CD4-positive, alpha-beta T cell treated with Interleukin-10 for 1 hour (primary cell): ENCODE measurements at regions not wholly inside any gene's neighbourhood (a gene's known extent, or its start where the extent isn't known, plus 50 kb on each side); places are given as distances from the start of the nearest gene placed in this dataset.

Source experiments
- DNase-seq: peaks from one replicate; pipeline ENCODE4 v3.0.0-alpha.2; 2020

GRCh38 chr10:78729366-78729765 lies 339.4 kb upstream of the ZMIZ1 start:
- DNase-seq: no peak

DNA sequence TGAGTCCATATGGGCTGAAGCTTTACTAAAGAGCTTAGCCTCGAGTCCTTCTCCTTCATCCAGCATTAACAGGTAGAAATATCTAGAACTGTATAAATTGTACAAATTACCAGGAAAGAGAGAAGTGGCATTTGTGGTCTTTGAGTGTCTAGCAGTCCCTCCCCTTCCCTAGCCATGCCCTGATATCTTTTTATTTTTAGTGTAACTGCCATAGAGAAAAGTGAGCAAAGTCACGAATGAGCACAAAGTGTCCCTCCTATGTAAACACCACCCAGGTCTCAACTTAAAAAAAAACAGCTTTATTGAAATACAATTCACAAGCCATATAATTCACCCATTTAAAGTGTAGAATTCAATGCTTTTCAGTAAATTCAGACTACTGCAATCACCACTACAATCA lies 339.0 kb upstream of the ZMIZ1 start:
- no peak for DNase-seq

DNA sequence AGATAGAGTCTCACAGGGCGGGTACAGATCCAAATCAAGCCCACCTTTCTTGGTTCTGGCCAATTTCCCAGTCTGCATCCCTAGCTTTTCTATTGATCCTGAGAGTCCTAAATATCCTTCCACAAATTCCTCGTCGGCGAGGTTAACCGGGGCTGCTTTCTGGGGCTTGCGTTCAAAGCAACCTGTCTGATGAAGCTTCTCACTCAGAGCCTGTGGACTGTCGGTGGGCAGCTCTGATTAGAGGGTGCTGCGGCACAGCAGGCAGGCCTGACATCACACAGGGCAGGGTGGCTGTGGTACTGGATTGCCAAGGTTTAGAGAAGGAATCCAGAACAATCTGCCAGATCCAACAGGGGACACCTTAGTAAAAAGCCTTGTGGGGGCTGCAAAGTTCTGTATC lies 338.0 kb upstream of the ZMIZ1 start:
- no peak for DNase-seq

DNA sequence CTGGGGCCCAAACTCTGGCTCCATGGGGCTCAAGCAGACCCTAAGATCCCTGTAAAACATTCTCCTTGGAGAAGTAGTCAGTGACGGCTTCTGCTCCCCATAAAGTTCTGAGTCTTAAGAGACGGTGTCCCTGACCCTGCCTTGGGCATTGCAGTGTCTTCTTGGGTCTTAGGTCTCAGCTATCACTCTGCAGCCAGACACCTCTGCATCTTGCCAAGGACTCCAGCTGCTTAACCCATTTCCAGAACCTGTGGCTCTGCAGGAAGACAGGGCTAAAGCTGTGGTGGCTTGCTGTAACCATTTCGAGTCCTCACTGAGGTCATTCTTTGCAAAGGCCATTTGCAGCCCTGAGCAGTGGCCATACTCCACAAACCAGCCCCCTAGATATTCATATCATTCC lies 337.1 kb upstream of the ZMIZ1 start:
- no peak for DNase-seq

GRCh38 chr10:78732381-78732780 lies 336.4 kb upstream of the ZMIZ1 start:
- no peak for DNase-seq

- DNase-seq: no peak
These were observed 331.7 kb upstream of the ZMIZ1 start for GRCh38 chr10:78736926-78737630.

DNA sequence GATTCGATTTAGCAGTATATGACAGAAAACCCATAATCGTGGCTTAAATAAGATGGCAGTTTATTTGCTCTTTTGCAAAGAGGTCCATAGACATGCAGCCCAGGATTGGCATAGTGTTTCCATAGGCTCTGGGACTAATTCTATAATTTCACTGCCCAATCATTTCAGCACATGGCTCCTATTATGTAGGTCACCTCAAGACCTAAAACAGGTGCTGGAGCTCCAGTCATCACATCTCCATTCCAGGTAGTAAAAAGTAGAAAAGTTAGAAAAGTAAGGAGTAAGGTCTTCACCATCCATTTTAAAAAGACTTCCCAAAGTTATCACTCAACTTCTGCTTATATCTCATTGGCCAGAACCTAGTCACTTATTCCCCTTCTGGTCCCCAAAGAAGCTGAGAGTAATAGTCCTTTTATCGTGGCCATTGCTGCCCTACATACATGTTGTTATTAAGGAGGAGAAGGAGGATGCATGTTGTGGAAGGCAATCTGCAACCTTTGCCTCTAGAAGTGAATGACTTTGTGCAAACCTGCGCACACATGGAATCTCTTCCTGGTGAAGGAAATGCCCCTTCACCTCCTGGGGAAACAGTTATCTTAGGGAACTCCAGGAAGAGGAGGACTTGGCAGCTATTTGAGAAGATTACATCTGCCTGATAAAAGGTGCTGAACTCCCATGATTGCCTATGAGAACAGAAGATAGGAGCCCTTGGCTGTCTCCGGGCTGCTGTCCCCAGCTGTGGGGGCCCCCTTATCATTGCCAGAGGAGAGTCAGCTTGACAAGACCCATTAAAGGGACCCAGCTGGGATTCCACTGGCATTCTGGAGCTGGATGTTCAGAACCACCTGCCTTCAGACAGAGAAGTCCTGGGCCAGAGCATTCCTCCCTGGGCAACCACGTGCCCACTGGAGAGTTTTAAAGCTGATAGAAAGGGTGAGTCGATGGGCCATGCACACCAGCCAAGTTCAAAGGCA lies 330.6 kb upstream of the ZMIZ1 start:
- DNase-seq: no peak

DNA sequence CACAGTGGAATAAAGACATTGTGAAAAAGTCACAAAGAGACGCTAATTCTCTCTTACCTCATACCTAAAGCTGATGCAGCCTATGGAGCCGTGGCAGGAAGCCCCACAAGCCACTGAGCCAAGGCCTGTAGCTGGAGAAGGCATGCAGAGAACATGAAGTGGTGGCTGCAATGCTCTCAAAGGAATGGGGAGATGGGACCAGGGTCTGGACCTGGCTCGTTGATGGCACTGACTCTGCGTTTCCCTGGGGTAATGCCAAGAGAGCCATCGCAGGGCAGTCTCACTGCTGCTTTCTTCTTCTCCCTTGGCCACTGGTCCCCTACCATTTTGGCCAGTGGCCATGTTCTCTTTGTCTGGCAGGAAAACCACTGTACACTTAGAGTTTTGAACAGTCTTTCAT lies 329.9 kb upstream of the ZMIZ1 start:
- no peak for DNase-seq

DNA sequence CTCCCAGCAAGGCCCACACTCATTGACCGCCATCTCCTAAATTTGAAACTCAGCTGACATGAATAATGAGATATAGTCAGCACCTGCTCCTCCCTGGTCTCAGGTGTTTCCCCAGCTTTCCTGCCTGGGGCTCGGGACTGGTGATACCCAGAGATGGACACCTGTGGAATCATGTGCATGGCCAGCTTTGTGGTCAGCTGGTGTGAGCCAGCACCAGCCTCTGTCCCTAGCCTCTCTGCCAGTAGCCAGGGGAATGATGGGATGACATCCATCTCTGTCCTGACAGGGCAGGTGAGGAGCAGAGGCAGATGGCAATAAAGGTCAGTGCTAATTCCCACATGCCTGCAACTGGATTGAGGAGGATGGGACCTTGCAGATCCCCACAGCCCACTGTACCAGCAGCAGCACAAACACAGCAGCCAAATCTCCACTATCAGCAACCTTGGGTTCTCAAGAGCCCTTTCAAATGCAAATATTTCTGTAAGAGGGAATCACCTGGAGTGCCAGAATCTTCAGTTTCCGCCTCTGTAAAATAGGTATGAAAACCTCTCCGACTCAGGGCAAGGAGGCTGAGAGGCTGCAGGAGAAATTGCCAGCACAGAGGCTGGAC lies 329.2 kb upstream of the ZMIZ1 start:
- no peak for DNase-seq

- DNase-seq: no peak
These were observed 327.5 kb upstream of the ZMIZ1 start for GRCh38 chr10:78740976-78741915.

- no peak for DNase-seq
These were observed 326.4 kb upstream of the ZMIZ1 start for GRCh38 chr10:78742406-78742729.

DNA sequence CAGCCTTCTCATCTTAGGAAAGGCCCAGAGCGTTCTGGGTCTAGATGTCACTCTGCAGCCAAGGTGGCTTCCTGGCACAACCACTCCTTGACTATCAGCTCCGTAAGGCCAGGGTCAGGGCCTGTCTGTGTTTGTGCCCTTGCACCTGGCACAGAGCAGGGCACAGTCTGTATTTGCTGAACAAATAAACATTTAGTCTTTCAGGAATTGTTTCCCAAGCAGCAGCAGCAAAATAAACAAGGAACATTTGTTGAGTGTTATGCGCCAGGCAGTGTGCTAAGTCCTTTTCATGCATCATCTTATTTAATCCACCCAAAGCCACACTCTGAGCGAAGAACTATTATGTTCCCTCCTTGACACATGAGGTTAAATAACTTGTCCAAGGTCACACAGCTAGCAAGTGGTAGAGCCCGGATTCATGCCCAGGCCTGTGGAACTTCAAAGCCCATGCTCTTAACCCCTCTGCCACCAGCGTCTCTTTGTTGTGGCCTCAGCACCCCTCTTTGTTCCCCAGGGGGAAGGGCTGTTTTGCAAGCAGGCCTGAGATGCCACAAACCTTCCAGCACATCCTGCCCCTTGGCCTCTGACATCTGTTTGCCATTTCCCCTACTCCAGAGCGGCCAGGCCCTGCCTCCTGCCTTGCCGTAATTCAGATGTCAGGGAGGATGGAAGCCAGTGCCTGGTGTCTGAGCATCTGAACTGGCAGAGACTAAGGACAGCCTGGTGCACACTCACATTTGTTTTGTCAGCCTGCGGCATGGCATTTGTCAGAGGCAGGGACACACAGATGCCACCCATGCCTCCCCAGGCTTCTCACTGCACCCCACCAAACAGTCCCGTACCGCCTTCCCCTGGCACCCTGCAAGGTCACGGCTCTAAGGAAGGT lies 325.8 kb upstream of the ZMIZ1 start:
- DNase-seq: no peak

GRCh38 chr10:78744056-78744455 lies 324.7 kb upstream of the ZMIZ1 start:
- DNase-seq: no peak

DNA sequence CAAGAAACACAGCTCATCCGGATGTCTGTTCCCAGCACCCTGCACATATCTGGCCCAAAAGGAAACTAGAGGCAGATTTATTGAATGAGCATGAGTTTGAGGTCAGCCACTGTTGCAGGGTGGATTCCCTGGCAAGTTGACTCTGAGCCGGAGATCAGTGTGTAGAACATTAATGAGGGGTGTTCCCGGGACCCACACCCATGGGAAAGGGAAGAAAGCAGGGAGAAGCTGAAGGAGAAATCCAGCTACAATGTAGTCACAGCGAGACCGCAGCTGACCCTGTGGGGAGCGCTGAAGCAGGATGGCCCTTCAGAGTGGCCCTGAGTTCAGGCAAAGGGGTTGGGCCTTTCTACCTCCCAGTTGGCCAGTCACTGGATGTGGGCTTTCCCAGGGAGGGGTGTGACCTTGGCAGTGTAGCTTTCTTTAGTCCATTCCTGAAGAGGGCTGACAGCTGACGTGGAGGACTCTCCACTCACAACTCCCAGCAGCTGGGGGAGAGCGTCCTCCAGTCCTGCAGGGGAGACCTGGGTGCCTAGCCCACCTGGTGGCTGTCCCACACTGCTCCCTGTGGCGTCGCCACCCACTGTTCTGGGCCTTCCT lies 324.2 kb upstream of the ZMIZ1 start:
- DNase-seq: no peak

GRCh38 chr10:78745441-78745840 lies 323.3 kb upstream of the ZMIZ1 start:
- no peak for DNase-seq

DNA sequence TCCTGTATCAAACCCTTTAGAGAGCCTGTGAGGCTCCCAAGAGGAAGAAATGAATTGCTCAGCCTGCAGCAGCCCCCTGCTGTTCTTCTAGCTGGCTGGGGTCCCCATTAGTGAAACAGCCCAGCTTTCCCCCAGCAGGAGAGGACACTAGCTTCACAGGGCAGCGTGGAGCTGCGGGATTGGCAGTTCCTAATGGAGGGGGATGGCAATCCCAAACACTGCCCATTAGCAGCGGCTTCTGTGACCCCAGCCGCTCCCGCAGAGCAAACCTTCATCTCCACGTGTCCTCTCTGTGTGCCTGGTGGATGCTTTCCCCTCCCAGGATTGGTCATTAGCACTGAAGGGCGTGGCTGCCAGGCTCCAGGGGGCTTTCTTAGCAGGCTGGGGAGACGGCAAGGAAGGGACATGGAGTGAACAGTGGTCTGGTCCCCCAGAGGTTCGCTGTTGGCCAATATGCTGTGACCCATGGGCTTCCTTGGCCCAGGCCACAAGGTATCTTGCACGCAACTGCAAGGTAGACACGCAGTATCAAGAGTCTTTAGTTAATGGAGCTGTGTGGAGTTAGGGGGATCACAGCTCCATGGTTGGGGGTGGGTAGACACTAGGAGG lies 322.5 kb upstream of the ZMIZ1 start:
- DNase-seq: no peak

DNA sequence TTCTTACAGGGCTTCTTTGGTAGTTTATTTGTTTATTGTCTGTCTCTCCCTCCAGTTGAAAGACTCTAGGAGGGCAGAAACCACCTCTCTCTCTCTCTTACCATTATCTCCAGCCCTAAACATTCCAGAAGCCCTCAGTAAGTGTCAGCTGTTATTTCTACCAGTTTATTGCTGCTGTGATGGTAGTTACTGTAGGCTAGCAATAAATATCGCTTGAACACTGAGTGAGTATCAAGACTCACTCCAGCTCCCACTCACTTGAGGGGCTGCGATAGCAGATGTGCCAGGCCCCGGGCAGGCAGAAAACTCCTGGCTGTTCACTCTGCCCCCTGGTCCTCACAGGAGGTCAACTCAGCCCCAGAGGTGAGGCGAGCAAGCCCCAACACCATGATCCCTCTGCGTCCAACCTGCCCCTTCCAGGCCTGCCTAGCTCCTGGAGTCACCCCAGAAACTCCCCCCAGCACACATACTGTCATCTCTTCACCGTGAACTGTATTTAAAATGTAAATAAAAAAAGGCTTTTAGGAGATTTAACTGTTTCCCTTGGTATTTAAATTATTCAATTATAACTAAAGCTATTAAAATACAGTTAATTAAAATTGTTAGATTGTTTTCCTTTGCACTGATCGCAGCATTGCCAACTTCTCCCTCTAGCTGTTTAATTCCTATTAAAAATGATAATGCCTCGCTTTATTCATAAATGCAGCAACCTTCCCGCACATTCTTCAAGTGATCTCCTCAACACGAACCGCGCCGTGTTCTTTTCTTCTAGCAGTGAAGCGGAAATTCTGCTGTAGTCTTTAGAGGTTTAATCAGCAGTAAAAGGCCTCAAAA lies 321.1 kb upstream of the ZMIZ1 start:
- DNase-seq: no peak

DNA sequence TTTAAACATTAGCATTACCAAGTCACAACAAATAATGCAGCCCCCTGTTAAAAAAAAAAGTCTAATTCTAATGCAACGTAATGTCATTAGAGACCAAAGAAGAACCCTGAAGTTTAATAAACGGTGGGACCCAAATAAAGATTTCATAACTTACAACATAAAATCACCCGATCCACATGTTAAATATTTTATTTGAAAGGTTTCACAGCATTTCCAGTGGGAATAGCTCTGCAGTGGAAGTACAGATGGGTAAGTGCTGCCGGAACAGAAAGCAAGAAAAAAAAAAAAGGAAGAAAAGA lies 320.6 kb upstream of the ZMIZ1 start:
- no peak for DNase-seq

DNA sequence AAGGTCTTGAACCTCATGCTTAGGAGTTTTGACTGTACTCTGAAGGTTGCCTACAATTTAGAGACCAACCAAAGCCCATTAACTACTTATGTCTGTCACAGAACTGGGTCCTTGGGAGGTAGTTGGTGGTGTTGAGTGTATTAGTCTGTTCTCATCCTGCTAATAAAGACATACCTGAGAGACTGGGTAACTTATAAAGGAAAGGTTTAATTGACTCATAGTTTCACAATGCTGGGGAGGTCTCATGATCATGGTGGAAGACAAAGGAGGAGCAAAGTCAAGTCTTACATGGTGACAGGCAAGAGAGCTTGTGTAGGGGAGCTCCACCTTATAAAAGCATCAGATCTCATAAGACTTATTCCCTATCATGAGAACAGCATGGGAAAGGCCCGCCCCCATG lies 319.6 kb upstream of the ZMIZ1 start:
- DNase-seq: no peak

DNA sequence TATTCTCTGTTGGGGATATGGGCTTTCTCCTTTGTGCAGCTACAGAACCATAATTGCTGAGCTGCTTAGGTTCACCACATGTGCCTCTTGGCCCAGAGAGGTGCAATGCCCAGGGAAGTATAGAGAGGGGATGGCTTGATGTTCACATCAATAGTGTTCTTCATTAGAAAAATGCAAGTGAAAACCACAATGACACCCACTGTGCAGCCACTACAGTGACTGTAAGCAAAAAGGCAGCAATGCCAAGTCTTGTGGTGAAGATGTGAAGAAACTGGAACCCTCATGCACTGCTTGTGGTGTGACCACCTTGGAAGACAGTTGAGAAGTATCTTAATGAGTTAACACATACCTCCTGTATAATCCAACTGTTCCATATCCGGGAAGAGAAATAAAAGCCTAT lies 318.9 kb upstream of the ZMIZ1 start:
- DNase-seq: no peak
